ENCODE measurements at regions not wholly inside any gene's neighbourhood (a gene's known extent, or its start where the extent isn't known, plus 50 kb on each side); places are given as distances from the start of the nearest gene placed in this dataset.

DNA sequence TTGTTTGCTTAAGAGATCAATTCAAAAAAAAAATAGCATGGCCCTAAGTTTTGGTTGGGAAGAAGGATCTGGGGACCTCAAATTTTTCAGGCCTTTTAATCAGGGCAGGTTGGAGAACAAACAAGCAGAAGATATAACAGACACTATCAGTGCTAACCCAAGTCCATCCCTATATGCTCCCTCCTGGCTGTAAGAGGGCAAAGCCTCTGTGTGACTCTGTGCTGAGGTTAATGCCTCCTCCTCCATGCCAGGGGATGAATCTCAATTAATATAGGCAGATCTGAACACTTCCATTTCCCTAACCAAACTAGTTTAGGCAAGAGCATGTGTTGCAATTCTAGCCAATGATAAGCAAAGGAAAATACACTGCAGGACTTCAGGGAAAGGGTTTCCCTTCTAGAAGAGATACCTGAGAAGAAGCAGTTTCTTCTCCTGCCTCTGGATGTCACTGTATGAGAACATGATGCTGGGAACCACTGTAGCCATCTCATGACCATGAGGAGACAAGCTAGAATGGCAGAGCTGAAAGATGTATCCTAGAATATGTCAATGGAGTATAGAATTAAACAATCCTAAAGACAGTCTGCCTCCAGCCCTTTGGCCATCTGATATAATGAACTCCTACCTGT lies 76.0 kb downstream of the CHD9NB start:
- Histone ChIP-seq H3K4me3 (ENCODE audit: low read length in 2 of 2) (no peak overlapping the region), H3K4me1 (ENCODE audit: insufficient read depth, low read length) (no peaks in the 10 kb centered on the region), H3K27ac (ENCODE audit: low read depth, low read length) (no peak overlapping the region), H3K36me3 (ENCODE audit: insufficient read depth, low read length) (no peaks in the 10 kb centered on the region), H3K9me3 (ENCODE audit: control insufficient read depth in 1 of 2, low read length in 2 of 2) (no peaks in the 10 kb centered on the region), H3K27me3 (ENCODE audit: insufficient read depth, low read length) (no peaks in the 10 kb centered on the region)
- H3K36me3 Mint-ChIP-seq: no peaks in the 10 kb centered on the region
- peak in 1 of 5 donors; percentile 2 for DNase-seq
- POLR2A ChIA-PET (ENCODE audit: partially characterized antibody): no interaction called here
- H3K27me3 Mint-ChIP-seq: peaks cover 19 to 20% of the 10 kb centered on the region in 2 donors
- no peak overlapping the region for H3K4me3 Mint-ChIP-seq
- intact Hi-C loops (cut with micrococcal nuclease): no loop called here
- no peaks in the 10 kb centered on the region for H3K4me1 Mint-ChIP-seq
- no peak overlapping the region for H3K27ac Mint-ChIP-seq
- CTCF ChIA-PET (ENCODE audit: partially characterized antibody): no interaction called here
- peaks cover 0 to 4% (median 0%) of the 10 kb centered on the region in 8 donors for H3K9me3 Mint-ChIP-seq

DNA sequence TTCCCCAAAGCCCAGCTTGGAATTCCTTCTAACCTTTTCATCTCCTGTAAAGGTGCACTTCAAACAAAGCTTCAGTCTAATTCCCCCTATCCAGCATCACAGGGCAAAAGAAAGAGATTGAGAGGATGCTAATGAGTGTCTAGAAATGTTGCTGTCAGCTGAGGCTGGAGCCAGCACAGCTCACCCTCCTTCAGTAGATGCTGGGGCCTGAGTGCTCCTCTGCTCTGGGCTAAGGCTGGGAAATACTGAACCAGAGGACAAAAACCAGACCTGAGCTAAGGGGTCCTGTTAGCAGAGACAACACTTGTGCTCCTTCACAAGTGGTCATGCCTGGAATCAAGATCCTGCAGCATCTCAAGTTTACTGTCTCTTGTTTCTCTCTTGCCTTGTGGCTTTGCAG lies 85.0 kb downstream of the CHD9NB start:
- CTCF ChIA-PET (ENCODE audit: partially characterized antibody): no interaction called here
- Histone ChIP-seq H3K36me3 (ENCODE audit: insufficient read depth, low read length) (no peaks in the 10 kb centered on the region), H3K4me3 (ENCODE audit: low read length in 2 of 2) (no peak overlapping the region), H3K27me3 (ENCODE audit: insufficient read depth, low read length) (no peaks in the 10 kb centered on the region), H3K4me1 (ENCODE audit: insufficient read depth, low read length) (no peaks in the 10 kb centered on the region), H3K27ac (ENCODE audit: low read depth, low read length) (no peak overlapping the region), H3K9me3 (ENCODE audit: control insufficient read depth in 1 of 2, low read length in 2 of 2) (no peaks in the 10 kb centered on the region)
- Mint-ChIP-seq H3K4me3 (no peak overlapping the region), H3K27ac (no peak overlapping the region), H3K9me3 (peaks cover 0 to 4% (median under 1%) of the 10 kb centered on the region in 8 donors), H3K27me3 (peaks cover 0 to 9% of the 10 kb centered on the region in 2 donors), H3K36me3 (no peaks in the 10 kb centered on the region), H3K4me1 (no peaks in the 10 kb centered on the region)
- DNase-seq: no peak
- intact Hi-C loops (cut with micrococcal nuclease): no loop called here
- POLR2A ChIA-PET (ENCODE audit: partially characterized antibody): no interaction called here

DNA sequence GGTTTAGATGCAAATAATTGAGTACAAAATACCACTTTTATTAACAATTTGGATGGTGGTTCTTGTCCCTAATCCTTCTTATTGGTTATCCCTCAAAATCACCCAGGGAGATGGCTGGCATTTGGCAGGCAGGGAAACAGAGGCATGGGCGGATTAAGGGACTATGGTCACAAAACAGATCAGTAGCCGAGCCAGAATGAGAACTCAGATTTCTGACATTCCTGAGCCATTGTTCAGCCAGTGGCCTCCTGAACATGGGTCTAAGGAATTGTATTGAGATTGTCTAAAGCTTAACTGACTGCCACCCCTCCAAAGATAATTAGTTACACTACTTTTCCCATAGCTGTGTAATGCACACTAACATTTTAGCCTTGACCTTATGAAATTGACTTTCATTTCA lies 88.4 kb downstream of the CHD9NB start:
- H3K27ac ChIP-seq (ENCODE audit: low read depth, low read length): no peak overlapping the region
- Mint-ChIP-seq H3K27me3 (peaks cover 0 to 6% of the 10 kb centered on the region in 2 donors), H3K4me3 (no peak overlapping the region), H3K36me3 (no peaks in the 10 kb centered on the region), H3K4me1 (no peaks in the 10 kb centered on the region), H3K9me3 (no peaks in the 10 kb centered on the region), H3K27ac (no peak overlapping the region)
- no peak overlapping the region for H3K4me3 ChIP-seq (ENCODE audit: low read length in 2 of 2)
- DNase-seq: no peak
- no peaks in the 10 kb centered on the region for H3K4me1 ChIP-seq (ENCODE audit: insufficient read depth, low read length)
- no peaks in the 10 kb centered on the region for H3K9me3 ChIP-seq (ENCODE audit: control insufficient read depth in 1 of 2, low read length in 2 of 2)
- no peaks in the 10 kb centered on the region for H3K27me3 ChIP-seq (ENCODE audit: insufficient read depth, low read length)
- ChIA-PET POLR2A (ENCODE audit: partially characterized antibody) (no interaction called here), CTCF (ENCODE audit: partially characterized antibody) (no interaction called here)
- no peaks in the 10 kb centered on the region for H3K36me3 ChIP-seq (ENCODE audit: insufficient read depth, low read length)
- intact Hi-C loops (cut with micrococcal nuclease): no loop called here

- Histone ChIP-seq H3K27me3 (ENCODE audit: insufficient read depth, low read length) (no peaks in the 10 kb centered on the region), H3K9me3 (ENCODE audit: control insufficient read depth in 1 of 2, low read length in 2 of 2) (no peaks in the 10 kb centered on the region), H3K27ac (ENCODE audit: low read depth, low read length) (no peak overlapping the region), H3K36me3 (ENCODE audit: insufficient read depth, low read length) (no peaks in the 10 kb centered on the region), H3K4me1 (ENCODE audit: insufficient read depth, low read length) (no peaks in the 10 kb centered on the region), H3K4me3 (ENCODE audit: low read length in 2 of 2) (no peak overlapping the region)
- Mint-ChIP-seq H3K27me3 (peaks cover 0 to 6% of the 10 kb centered on the region in 2 donors), H3K4me3 (no peak overlapping the region), H3K27ac (no peak overlapping the region), H3K9me3 (no peaks in the 10 kb centered on the region), H3K4me1 (no peaks in the 10 kb centered on the region), H3K36me3 (no peaks in the 10 kb centered on the region)
- intact Hi-C loops (cut with micrococcal nuclease): no loop called here
- DNase-seq: no peak
- POLR2A ChIA-PET (ENCODE audit: partially characterized antibody): no interaction called here
- CTCF ChIA-PET (ENCODE audit: partially characterized antibody): no interaction called here
Observed at GRCh38 chr16:52963855-52964242, 88.8 kb downstream of the CHD9NB start.

GRCh38 chr16:52963212-52963854 lies 89.4 kb downstream of the CHD9NB start:
- no peaks in the 10 kb centered on the region for H3K9me3 ChIP-seq (ENCODE audit: control insufficient read depth in 1 of 2, low read length in 2 of 2)
- H3K27me3 ChIP-seq (ENCODE audit: insufficient read depth, low read length): no peaks in the 10 kb centered on the region
- H3K4me3 ChIP-seq (ENCODE audit: low read length in 2 of 2): no peak overlapping the region
- Mint-ChIP-seq H3K4me1 (no peaks in the 10 kb centered on the region), H3K36me3 (no peaks in the 10 kb centered on the region), H3K9me3 (no peaks in the 10 kb centered on the region), H3K27ac (no peak overlapping the region), H3K27me3 (peaks cover 0 to 6% of the 10 kb centered on the region in 2 donors), H3K4me3 (no peak overlapping the region)
- ChIA-PET CTCF (ENCODE audit: partially characterized antibody) (no interaction called here), POLR2A (ENCODE audit: partially characterized antibody) (no interaction called here)
- intact Hi-C loops (cut with micrococcal nuclease): no loop called here
- H3K4me1 ChIP-seq (ENCODE audit: insufficient read depth, low read length): no peaks in the 10 kb centered on the region
- no peaks in the 10 kb centered on the region for H3K36me3 ChIP-seq (ENCODE audit: insufficient read depth, low read length)
- H3K27ac ChIP-seq (ENCODE audit: low read depth, low read length): no peak overlapping the region
- DNase-seq: no peak

- intact Hi-C loops (cut with micrococcal nuclease): no loop called here
- H3K27ac Mint-ChIP-seq: no peak overlapping the region
- H3K9me3 ChIP-seq (ENCODE audit: control insufficient read depth in 1 of 2, low read length in 2 of 2): no peaks in the 10 kb centered on the region
- H3K36me3 Mint-ChIP-seq: no peaks in the 10 kb centered on the region
- no peak for DNase-seq
- no peaks in the 10 kb centered on the region for H3K9me3 Mint-ChIP-seq
- H3K36me3 ChIP-seq (ENCODE audit: insufficient read depth, low read length): no peaks in the 10 kb centered on the region
- peak overlapping the region in 1 of 8 donors; percentile 63 for H3K4me3 Mint-ChIP-seq
- peaks cover 0 to 4% of the 10 kb centered on the region in 2 donors for H3K27me3 Mint-ChIP-seq
- CTCF ChIA-PET (ENCODE audit: partially characterized antibody): no interaction called here
- no peak overlapping the region for H3K27ac ChIP-seq (ENCODE audit: low read depth, low read length)
- H3K4me3 ChIP-seq (ENCODE audit: low read length in 2 of 2): no peak overlapping the region
- H3K27me3 ChIP-seq (ENCODE audit: insufficient read depth, low read length): no peaks in the 10 kb centered on the region
- no peaks in the 10 kb centered on the region for H3K4me1 Mint-ChIP-seq
- POLR2A ChIA-PET (ENCODE audit: partially characterized antibody): no interaction called here
- H3K4me1 ChIP-seq (ENCODE audit: insufficient read depth, low read length): no peaks in the 10 kb centered on the region
Observed at GRCh38 chr16:52958951-52959350, 93.7 kb downstream of the CHD9NB start.

DNA sequence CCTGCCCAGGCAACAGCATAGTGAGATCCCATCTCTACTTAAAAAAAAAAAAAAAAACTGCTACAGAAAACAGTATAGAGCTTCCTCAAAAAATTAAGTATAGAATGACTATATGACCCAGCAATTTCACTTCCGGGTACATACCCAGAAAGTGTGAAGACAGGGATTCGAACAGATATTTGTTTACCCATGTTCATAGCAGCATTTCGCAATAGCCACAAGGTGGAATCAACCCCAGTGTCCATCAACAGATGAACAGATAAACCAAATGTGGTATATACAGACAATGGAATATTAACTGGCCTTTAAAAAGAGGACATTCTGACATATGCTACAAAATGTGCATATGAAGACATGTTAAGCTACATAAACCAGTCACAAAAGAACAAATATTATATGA lies 95.5 kb downstream of the CHD9NB start:
- Histone ChIP-seq H3K4me3 (ENCODE audit: low read length in 2 of 2) (no peak overlapping the region), H3K27ac (ENCODE audit: low read depth, low read length) (no peak overlapping the region), H3K27me3 (ENCODE audit: insufficient read depth, low read length) (no peaks in the 10 kb centered on the region), H3K9me3 (ENCODE audit: control insufficient read depth in 1 of 2, low read length in 2 of 2) (no peaks in the 10 kb centered on the region), H3K4me1 (ENCODE audit: insufficient read depth, low read length) (no peaks in the 10 kb centered on the region), H3K36me3 (ENCODE audit: insufficient read depth, low read length) (no peaks in the 10 kb centered on the region)
- intact Hi-C loops (cut with micrococcal nuclease): no loop called here
- Mint-ChIP-seq H3K4me1 (no peaks in the 10 kb centered on the region), H3K4me3 (no peak overlapping the region), H3K27me3 (peaks cover 0 to 6% of the 10 kb centered on the region in 2 donors), H3K36me3 (no peaks in the 10 kb centered on the region), H3K9me3 (no peaks in the 10 kb centered on the region), H3K27ac (no peak overlapping the region)
- CTCF ChIA-PET (ENCODE audit: partially characterized antibody): no interaction called here
- POLR2A ChIA-PET (ENCODE audit: partially characterized antibody): no interaction called here
- DNase-seq: no peak
